Adrenal gland (tissue), 9 donors: ENCODE measurements at regions not wholly inside any gene's neighbourhood (a gene's known extent, or its start where the extent isn't known, plus 50 kb on each side); places are given as distances from the start of the nearest gene placed in this dataset.

Experiments used
- DNase-seq, 7 donors: peaks; one replicate each; pipeline ENCODE4 v3.0.0-alpha.2; 2019 to 2020
- H3K27ac ChIP-seq, 5 donors: fragments of 200-600 bp; sonication (generic) in 4 of 5; 1 replicate in 3 of 5; 2 replicates in 2 of 5; pipeline versions ENCODE4 v1.5.1 to v1.8.0; 2016 to 2020; ENCODE audit warnings: mild to moderate bottlenecking in 1 of 5
- H3K27me3 ChIP-seq: fragments of 200-600 bp; 2 replicates; pipeline ENCODE4 v1.8.0; 2021
- H3K36me3 ChIP-seq, 2 donors: fragments of 200-600 bp; replicated peaks in 1 of 2; 1 replicate in 1 of 2; 2 replicates in 1 of 2; pipeline versions ENCODE4 v1.5.1 to v1.8.0; 2018 to 2022
- H3K4me1 ChIP-seq, 2 donors: fragments of 200-600 bp; replicated peaks in 1 of 2; 1 replicate in 1 of 2; 2 replicates in 1 of 2; pipeline versions ENCODE4 v1.5.1 to v1.8.0; 2018 to 2021
- H3K4me3 ChIP-seq, 4 donors: fragments of 200-600 bp; sonication (generic) in 3 of 4; one replicate each; pipeline ENCODE4 v1.5.1; 2016 to 2018
- H3K9me3 ChIP-seq, 3 donors: fragments of 200-600 bp; sonication (generic) in 1 of 3; replicated peaks in 1 of 3; 1 replicate in 2 of 3; 2 replicates in 1 of 3; pipeline versions ENCODE4 v1.5.1 to v1.8.0; 2016 to 2021
- POLR2A ChIP-seq, 2 donors: fragments of 450-650 bp; IDR thresholded peaks; one replicate each; pipeline ENCODE4 v1.6.1; 2017; ENCODE audit warnings: antibody characterized with exemption in 2 of 2, mild to moderate bottlenecking in 2 of 2, moderate library complexity in 1 of 2
- WGBS, 4 donors: extraction: QIAGEN DNeasy Blood & Tissue Kit in 2 of 4; methylation state at CpG; one replicate each; pipeline versions ENCODE4 v1.1.5 to v1.1.7; 2013 to 2017; 5-methylcytosine and 5-hydroxymethylcytosine counted together
- intact Hi-C, 2 donors: fragments of 100-400 bp; cut with DNase I; formaldehyde crosslinking; loops; one replicate each; pipeline versions ENCODE4 v1.14.1 to v1.15.0; 2022 to 2023
- TF ChIP-seq, protein P1 (sequence below), 6 experiments: fragments of 450-650 bp in 4 of 6; fragments of 200-600 bp in 2 of 6; sonication (generic) in 1 of 6; IDR thresholded peaks; 1 replicate in 5 of 6; 2 replicates in 1 of 6; pipeline versions ENCODE4 v1.5.1 to v1.8.0; 2016 to 2021; ENCODE audit warnings: antibody characterized with exemption in 6 of 6, mild to moderate bottlenecking in 2 of 6, moderate library complexity in 1 of 6
- donor health status: healthy with polysubstance abuse.
- donor health status: Bipolar disorder and iron deficiency.
- donor health status: DM: yes; HTN: yes; CAD: no.
- donor health status: DM: no; HTN: no; CAD: no.
- donor health status: DM: no; HTN: no; CAD: no.

- no peaks in the 10 kb centered on the region for H3K27me3 ChIP-seq
- no peaks in the 10 kb centered on the region for H3K4me1 ChIP-seq
- DNase-seq = no peak
- H3K27ac ChIP-seq = no peak overlapping the region
- TF ChIP-seq, protein P1, sequence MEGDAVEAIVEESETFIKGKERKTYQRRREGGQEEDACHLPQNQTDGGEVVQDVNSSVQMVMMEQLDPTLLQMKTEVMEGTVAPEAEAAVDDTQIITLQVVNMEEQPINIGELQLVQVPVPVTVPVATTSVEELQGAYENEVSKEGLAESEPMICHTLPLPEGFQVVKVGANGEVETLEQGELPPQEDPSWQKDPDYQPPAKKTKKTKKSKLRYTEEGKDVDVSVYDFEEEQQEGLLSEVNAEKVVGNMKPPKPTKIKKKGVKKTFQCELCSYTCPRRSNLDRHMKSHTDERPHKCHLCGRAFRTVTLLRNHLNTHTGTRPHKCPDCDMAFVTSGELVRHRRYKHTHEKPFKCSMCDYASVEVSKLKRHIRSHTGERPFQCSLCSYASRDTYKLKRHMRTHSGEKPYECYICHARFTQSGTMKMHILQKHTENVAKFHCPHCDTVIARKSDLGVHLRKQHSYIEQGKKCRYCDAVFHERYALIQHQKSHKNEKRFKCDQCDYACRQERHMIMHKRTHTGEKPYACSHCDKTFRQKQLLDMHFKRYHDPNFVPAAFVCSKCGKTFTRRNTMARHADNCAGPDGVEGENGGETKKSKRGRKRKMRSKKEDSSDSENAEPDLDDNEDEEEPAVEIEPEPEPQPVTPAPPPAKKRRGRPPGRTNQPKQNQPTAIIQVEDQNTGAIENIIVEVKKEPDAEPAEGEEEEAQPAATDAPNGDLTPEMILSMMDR (IDR thresholded peaks at IDR 0.05) = no peak
- TF ChIP-seq POLR2A (IDR thresholded peaks at IDR 0.05) = no peak
- H3K4me3 ChIP-seq = no peak overlapping the region
- intact Hi-C loops = no loop called here
- no peaks in the 10 kb centered on the region for H3K36me3 ChIP-seq
- no peaks in the 10 kb centered on the region for H3K9me3 ChIP-seq
Measured at GRCh38 chr1:74908131-74908530, 175.2 kb downstream of the TYW3 start.

DNA sequence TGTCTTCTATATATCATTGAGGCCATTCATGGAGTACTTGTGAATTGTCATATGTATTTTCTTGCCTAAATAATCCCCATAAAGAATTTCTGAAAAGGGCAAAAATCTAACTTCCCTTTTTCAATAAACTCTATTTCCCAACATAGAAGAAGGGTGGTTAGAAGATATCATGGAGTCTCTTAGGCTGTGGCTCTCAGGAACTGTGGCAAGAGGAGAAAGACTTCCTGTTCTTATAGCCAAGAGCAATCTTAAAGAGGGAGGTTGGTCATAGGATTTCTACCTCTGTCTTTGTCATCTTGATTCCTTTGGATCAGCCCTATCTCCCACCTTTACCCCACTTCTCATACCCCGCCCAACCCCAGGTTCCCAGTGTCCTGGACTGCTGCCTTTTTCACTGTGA is 175.8 kb downstream of the TYW3 start:
- Histone ChIP-seq H3K4me3 (no peak overlapping the region), H3K9me3 (no peaks in the 10 kb centered on the region), H3K27ac (no peak overlapping the region), H3K4me1 (no peaks in the 10 kb centered on the region), H3K27me3 (no peaks in the 10 kb centered on the region), H3K36me3 (no peaks in the 10 kb centered on the region)
- no peak for DNase-seq
- TF ChIP-seq, protein P1 (IDR thresholded peaks at IDR 0.05) = no peak
- no peak for TF ChIP-seq POLR2A (IDR thresholded peaks at IDR 0.05)
- 77 to 91% (median 86%) methylated on average over 1 of the region's 1 CpG for WGBS, 4 donors
- intact Hi-C loops = no loop called here

GRCh38 chr1:74913978-74914377 is 181.0 kb downstream of the TYW3 start:
- no peak for TF ChIP-seq POLR2A (IDR thresholded peaks at IDR 0.05)
- TF ChIP-seq, protein P1 (IDR thresholded peaks at IDR 0.05) = no peak
- no peak for DNase-seq
- H3K4me3 ChIP-seq = no peak overlapping the region
- WGBS, 4 donors = 61 to 84% (median 81%) methylated on average over 3 of the region's 3 CpGs
- H3K27ac ChIP-seq = no peak overlapping the region
- no peaks in the 10 kb centered on the region for H3K4me1 ChIP-seq
- no peaks in the 10 kb centered on the region for H3K9me3 ChIP-seq
- no peaks in the 10 kb centered on the region for H3K36me3 ChIP-seq
- no peaks in the 10 kb centered on the region for H3K27me3 ChIP-seq
- intact Hi-C loops = no loop called here

GRCh38 chr1:74933500-74933899 is 200.5 kb downstream of the TYW3 start:
- intact Hi-C loops = no loop called here
- no peaks in the 10 kb centered on the region for H3K27me3 ChIP-seq
- H3K4me1 ChIP-seq = no peaks in the 10 kb centered on the region
- 46 to 59% (median 53%) methylated on average over 2 of the region's 2 CpGs for WGBS, 4 donors
- TF ChIP-seq, protein P1 (IDR thresholded peaks at IDR 0.05) = no peak
- no peak for TF ChIP-seq POLR2A (IDR thresholded peaks at IDR 0.05)
- no peak for DNase-seq
- H3K36me3 ChIP-seq = no peaks in the 10 kb centered on the region
- no peak overlapping the region for H3K27ac ChIP-seq
- H3K9me3 ChIP-seq = no peaks in the 10 kb centered on the region
- no peak overlapping the region for H3K4me3 ChIP-seq
